KOPT-K1 (cell line): ENCODE measurements at regions not wholly inside any gene's neighbourhood (a gene's known extent, or its start where the extent isn't known, plus 50 kb on each side); places are given as distances from the start of the nearest gene placed in this dataset.
"Not testable (repeated sequence)": the region's sequence is repeated elsewhere in the genome, so short reads cannot be mapped to it uniquely, and the experiment has no call there.

Experiments used
- H3K27ac ChIP-seq: fragments of 200-600 bp; sonication (generic); 2 replicates; pipeline ENCODE4 v1.5.1; 2016; ENCODE audit warnings: antibody characterized with exemption, mild to moderate bottlenecking, low read depth, low read length; ENCODE audit not compliant: poor library complexity, severe bottlenecking
- H3K36me3 ChIP-seq: fragments of 200-600 bp; sonication (generic); 2 replicates; pipeline ENCODE4 v1.5.1; 2017; ENCODE audit warnings: antibody characterized with exemption, mild to moderate bottlenecking, low read length, moderate library complexity; ENCODE audit not compliant: insufficient read depth
- H3K9me3 ChIP-seq: fragments of 200-600 bp; sonication (generic); 2 replicates; pipeline ENCODE4 v1.5.1; 2017; ENCODE audit warnings: antibody characterized with exemption, low read length, mild to moderate bottlenecking; ENCODE audit not compliant: insufficient read depth, poor library complexity, severe bottlenecking

GRCh38 chr5:85662969-85663707 is 954.6 kb upstream of the COX7C start:
- H3K9me3 ChIP-seq, H3K36me3 ChIP-seq, H3K27ac ChIP-seq: not testable (repeated sequence)

- no peaks in the 10 kb centered on the region for H3K36me3 ChIP-seq
- no peaks in the 10 kb centered on the region for H3K9me3 ChIP-seq
- H3K27ac ChIP-seq, result no peak overlapping the region
Measured at GRCh38 chr5:85663708-85664031, 954.1 kb upstream of the COX7C start.

- H3K9me3 ChIP-seq, result no peaks in the 10 kb centered on the region
- no peak overlapping the region for H3K27ac ChIP-seq
Measured at GRCh38 chr5:85670417-85670816, 947.3 kb upstream of the COX7C start.

GRCh38 chr5:85671223-85671970 is 946.3 kb upstream of the COX7C start:
- Histone ChIP-seq H3K9me3 (no peaks in the 10 kb centered on the region), H3K27ac (no peak overlapping the region), H3K36me3 (no peaks in the 10 kb centered on the region)

More at GRCh38 chr5:85670417-85670816, 947.3 kb upstream of the COX7C start:
- no peaks in the 10 kb centered on the region for H3K36me3 ChIP-seq

- Histone ChIP-seq H3K27ac (no peak overlapping the region), H3K9me3 (no peaks in the 10 kb centered on the region)
Measured at GRCh38 chr5:85681871-85682270, 935.9 kb upstream of the COX7C start.

GRCh38 chr5:85684351-85684750 is 933.4 kb upstream of the COX7C start:
- no peak overlapping the region for H3K27ac ChIP-seq
- no peaks in the 10 kb centered on the region for H3K9me3 ChIP-seq
- H3K36me3 ChIP-seq, result no peaks in the 10 kb centered on the region

More at GRCh38 chr5:85681871-85682270, 935.9 kb upstream of the COX7C start:
- no peaks in the 10 kb centered on the region for H3K36me3 ChIP-seq

- Histone ChIP-seq H3K9me3 (no peaks in the 10 kb centered on the region), H3K36me3 (no peaks in the 10 kb centered on the region), H3K27ac (no peak overlapping the region)
Measured at GRCh38 chr5:85703296-85703695, 914.4 kb upstream of the COX7C start.

- Histone ChIP-seq H3K27ac (no peak overlapping the region), H3K36me3 (no peaks in the 10 kb centered on the region), H3K9me3 (no peaks in the 10 kb centered on the region)
Measured at GRCh38 chr5:85709728-85710127, 908.0 kb upstream of the COX7C start.

- no peak overlapping the region for H3K27ac ChIP-seq
- H3K9me3 ChIP-seq, result no peaks in the 10 kb centered on the region
- H3K36me3 ChIP-seq, result no peaks in the 10 kb centered on the region
Measured at GRCh38 chr5:85716344-85717202, 901.2 kb upstream of the COX7C start.

GRCh38 chr5:85717203-85717563 is 900.6 kb upstream of the COX7C start:
- Histone ChIP-seq H3K9me3 (no peaks in the 10 kb centered on the region), H3K36me3 (no peaks in the 10 kb centered on the region), H3K27ac (no peak overlapping the region)

- no peaks in the 10 kb centered on the region for H3K36me3 ChIP-seq
- no peaks in the 10 kb centered on the region for H3K9me3 ChIP-seq
- no peak overlapping the region for H3K27ac ChIP-seq
Measured at GRCh38 chr5:85732185-85732584, 885.6 kb upstream of the COX7C start.

- H3K36me3 ChIP-seq, result no peaks in the 10 kb centered on the region
- H3K9me3 ChIP-seq, result no peaks in the 10 kb centered on the region
- H3K27ac ChIP-seq, result no peak overlapping the region
Measured at GRCh38 chr5:85741972-85742371, 875.8 kb upstream of the COX7C start.

- no peaks in the 10 kb centered on the region for H3K9me3 ChIP-seq
- H3K36me3 ChIP-seq, result no peaks in the 10 kb centered on the region
- H3K27ac ChIP-seq, result no peak overlapping the region
Measured at GRCh38 chr5:85760519-85760918, 857.2 kb upstream of the COX7C start.

- Histone ChIP-seq H3K9me3 (no peaks in the 10 kb centered on the region), H3K36me3 (no peaks in the 10 kb centered on the region), H3K27ac (no peak overlapping the region)
Measured at GRCh38 chr5:85769347-85769746, 848.4 kb upstream of the COX7C start.

GRCh38 chr5:85784746-85785145 is 833.0 kb upstream of the COX7C start:
- no peak overlapping the region for H3K27ac ChIP-seq
- H3K36me3 ChIP-seq, result no peaks in the 10 kb centered on the region
- no peaks in the 10 kb centered on the region for H3K9me3 ChIP-seq
